ENCODE measurements at regions not wholly inside any gene's neighbourhood (a gene's known extent, or its start where the extent isn't known, plus 50 kb on each side); places are given as distances from the start of the nearest gene placed in this dataset.

GRCh38 chr22:27230189-27230588 lies 571.4 kb downstream of the MN1 start:
- H3K36me3 Mint-ChIP-seq (ENCODE audit: insufficient read depth in 1 of 3, low read depth in 3 of 3) = no peaks in the 10 kb centered on the region
- WGBS (ENCODE audit: extremely low coverage, insufficient read length, low lambda C conversion rate) = no CpG with 5 or more reads among the region's 1 CpG
- H4K8ac ChIP-seq (replicated peaks; ENCODE audit: insufficient read length, low read depth, low read length) = no peak overlapping the region

More at GRCh38 chr22:27230189-27230588, 571.4 kb downstream of the MN1 start:
- no peaks in the 10 kb centered on the region for H3K79me2 ChIP-seq (ENCODE audit: insufficient read depth, low read length)
- no peak overlapping the region for H3K14ac ChIP-seq (ENCODE audit: insufficient read depth, low read length)
- H3K18ac ChIP-seq (ENCODE audit: insufficient read length, low read depth, low read length) = no peak overlapping the region
- H4K91ac ChIP-seq (ENCODE audit: insufficient read length, low read depth, low read length) = no peak overlapping the region
- no peaks in the 10 kb centered on the region for H3K4me1 ChIP-seq (ENCODE audit: insufficient read depth, low read length)
- H3K79me1 ChIP-seq (ENCODE audit: insufficient read depth, low read depth, low read length, poor library complexity, severe bottlenecking) = no peaks in the 10 kb centered on the region
- H3K4me2 ChIP-seq (ENCODE audit: insufficient read depth, insufficient read length, low read length) = no peak overlapping the region
- DNase-seq = no peak
- no peak for TF ChIP-seq CTCF (conservative IDR thresholded peaks at IDR 0.05)
- no peak overlapping the region for H2BK5ac ChIP-seq (ENCODE audit: insufficient read length, low read length)
- no peak overlapping the region for H2BK15ac ChIP-seq (ENCODE audit: low read depth, low read length)
- H4K5ac ChIP-seq (ENCODE audit: insufficient read length, low read depth, low read length) = no peak overlapping the region
- H2BK120ac ChIP-seq (ENCODE audit: low read depth, low read length, poor library complexity, severe bottlenecking) = no peak overlapping the region
- H2AFZ ChIP-seq (ENCODE audit: low read length) = no peak overlapping the region
- Mint-ChIP-seq H3K4me1 (0 out of 4 replicates have a peak, but pooled peaks cover 0 to 3% of the 10 kb centered on the region in 2 experiments), H3K27ac (no peak overlapping the region), H3K9me3 (peaks cover 0 to 6% of the 10 kb centered on the region in 2 experiments; a peak in 1 of 5 replicates), H3K4me3 (no peak overlapping the region), H3K27me3 (ENCODE audit: low read depth) (peaks cover 29% of the 10 kb centered on the region)
- no peak overlapping the region for H3K9ac ChIP-seq (ENCODE audit: extremely low read depth, insufficient read length, low read length)
- no peak overlapping the region for H2BK20ac ChIP-seq (ENCODE audit: low read depth, low read length, poor library complexity, severe bottlenecking)
- H3K4ac ChIP-seq (ENCODE audit: low read depth, low read length) = no peak overlapping the region
- no peak overlapping the region for H2AK5ac ChIP-seq (ENCODE audit: insufficient read length, low read length)
- no peak overlapping the region for H3T11ph ChIP-seq (ENCODE audit: low read length)
- H3K9me3 ChIP-seq (ENCODE audit: control insufficient read depth, low read depth, low read length) = no peaks in the 10 kb centered on the region
- H2BK12ac ChIP-seq (ENCODE audit: insufficient read length, low read depth, low read length) = no peak overlapping the region
- no peaks in the 10 kb centered on the region for H3K27me3 ChIP-seq (ENCODE audit: insufficient read depth, low read length)
- no peaks in the 10 kb centered on the region for H3K23me2 ChIP-seq (ENCODE audit: insufficient read length, low read depth, low read length, poor library complexity, severe bottlenecking)
- no peak overlapping the region for H3K56ac ChIP-seq (ENCODE audit: insufficient read length, low read depth, low read length)
- H3K27ac ChIP-seq (ENCODE audit: insufficient read length, low read depth, low read length) = no peak overlapping the region
- no peaks in the 10 kb centered on the region for H4K20me1 ChIP-seq (ENCODE audit: control insufficient read depth, insufficient read depth, insufficient read length)
- H3K23ac ChIP-seq (ENCODE audit: insufficient read length, low read depth, low read length) = no peak overlapping the region
